Osteoblast (primary cell): ENCODE measurements at regions not wholly inside any gene's neighbourhood (a gene's known extent, or its start where the extent isn't known, plus 50 kb on each side); places are given as distances from the start of the nearest gene placed in this dataset.

ENCODE experiments used
- DNase-seq: peaks from one replicate; pipeline ENCODE4 v3.0.0; 2011; ENCODE audit warnings: low spot score, mixed read lengths; ENCODE audit not compliant: insufficient read length; ENCODE audit errors: missing footprints
- H2AFZ ChIP-seq: 2 replicates; pipeline ENCODE4 v1.6.0; 2011; ENCODE audit warnings: mild to moderate bottlenecking, low read length
- H3K27ac ChIP-seq: 2 replicates; pipeline ENCODE4 v1.5.1; 2011; ENCODE audit warnings: mild to moderate bottlenecking, low read depth, low read length, moderate library complexity
- H3K27me3 ChIP-seq: 2 replicates; pipeline ENCODE4 v1.6.0; 2012; ENCODE audit warnings: mild to moderate bottlenecking, control low read depth, inconsistent platforms, low read length, moderate library complexity; ENCODE audit not compliant: insufficient read depth
- H3K36me3 ChIP-seq: 2 replicates; pipeline ENCODE4 v1.5.1; 2011; ENCODE audit warnings: mild to moderate bottlenecking, low read length, control low read depth, moderate library complexity; ENCODE audit not compliant: insufficient read depth
- H3K4me1 ChIP-seq: 2 replicates; pipeline ENCODE4 v1.5.1; 2011; ENCODE audit warnings: mild to moderate bottlenecking, low read length, control low read depth, moderate library complexity; ENCODE audit not compliant: insufficient read depth
- H3K4me2 ChIP-seq: 2 replicates; pipeline ENCODE4 v1.6.0; 2011; ENCODE audit warnings: mild to moderate bottlenecking, low read length; ENCODE audit not compliant: insufficient read depth
- H3K4me3 ChIP-seq: fragments of 200-600 bp; sonication (generic); 3 replicates; pipeline ENCODE4 v1.5.1; 2012; ENCODE audit warnings: mild to moderate bottlenecking, low read length, inconsistent platforms; ENCODE audit not compliant: insufficient read depth
- H3K79me2 ChIP-seq: 2 replicates; pipeline ENCODE4 v1.6.0; 2012; ENCODE audit warnings: mild to moderate bottlenecking, low read length, control low read depth, inconsistent platforms; ENCODE audit not compliant: insufficient read depth
- H3K9me3 ChIP-seq: 2 replicates; pipeline ENCODE4 v1.5.1; 2011; ENCODE audit warnings: low read depth, low read length, control low read depth
- H4K20me1 ChIP-seq: 2 replicates; pipeline ENCODE4 v1.6.0; 2012; ENCODE audit warnings: mild to moderate bottlenecking, low read length, control low read depth; ENCODE audit not compliant: insufficient read depth
- TF ChIP-seq, protein P1 (sequence below): IDR thresholded peaks from 2 replicates; pipeline ENCODE4 v1.5.1; 2011; ENCODE audit warnings: mild to moderate bottlenecking, low read depth, low read length, moderate library complexity; ENCODE audit errors: extremely low read depth

DNA sequence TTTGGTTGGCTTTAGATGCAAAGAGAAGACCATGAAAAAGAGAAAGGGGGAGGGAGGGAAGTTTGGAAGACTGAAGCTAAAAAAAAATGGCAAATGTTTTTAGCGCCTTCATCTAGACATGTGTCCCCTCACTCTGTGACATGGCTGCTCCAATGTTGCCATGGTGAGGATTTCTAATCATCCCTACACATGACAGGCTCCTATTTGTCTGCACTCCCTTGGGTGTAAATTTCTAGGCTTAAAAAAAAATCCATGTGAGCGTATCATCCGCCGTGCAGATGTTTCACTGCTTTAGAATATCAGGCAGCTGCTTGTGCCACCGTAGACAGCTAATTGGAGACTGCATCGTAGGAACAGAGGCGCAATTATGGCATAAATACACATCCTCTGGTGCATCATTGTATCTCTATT, 761.1 kb upstream of the MMS22L start:
- Histone ChIP-seq H3K4me1 (no peaks in the 10 kb centered on the region), H3K4me2 (no peak overlapping the region), H4K20me1 (no peaks in the 10 kb centered on the region), H3K36me3 (no peaks in the 10 kb centered on the region), H3K79me2 (no peaks in the 10 kb centered on the region), H3K27ac (no peak overlapping the region), H3K9me3 (no peaks in the 10 kb centered on the region), H3K27me3 (no peaks in the 10 kb centered on the region), H2AFZ (no peak overlapping the region), H3K4me3 (no peak overlapping the region)
- TF ChIP-seq, protein P1, sequence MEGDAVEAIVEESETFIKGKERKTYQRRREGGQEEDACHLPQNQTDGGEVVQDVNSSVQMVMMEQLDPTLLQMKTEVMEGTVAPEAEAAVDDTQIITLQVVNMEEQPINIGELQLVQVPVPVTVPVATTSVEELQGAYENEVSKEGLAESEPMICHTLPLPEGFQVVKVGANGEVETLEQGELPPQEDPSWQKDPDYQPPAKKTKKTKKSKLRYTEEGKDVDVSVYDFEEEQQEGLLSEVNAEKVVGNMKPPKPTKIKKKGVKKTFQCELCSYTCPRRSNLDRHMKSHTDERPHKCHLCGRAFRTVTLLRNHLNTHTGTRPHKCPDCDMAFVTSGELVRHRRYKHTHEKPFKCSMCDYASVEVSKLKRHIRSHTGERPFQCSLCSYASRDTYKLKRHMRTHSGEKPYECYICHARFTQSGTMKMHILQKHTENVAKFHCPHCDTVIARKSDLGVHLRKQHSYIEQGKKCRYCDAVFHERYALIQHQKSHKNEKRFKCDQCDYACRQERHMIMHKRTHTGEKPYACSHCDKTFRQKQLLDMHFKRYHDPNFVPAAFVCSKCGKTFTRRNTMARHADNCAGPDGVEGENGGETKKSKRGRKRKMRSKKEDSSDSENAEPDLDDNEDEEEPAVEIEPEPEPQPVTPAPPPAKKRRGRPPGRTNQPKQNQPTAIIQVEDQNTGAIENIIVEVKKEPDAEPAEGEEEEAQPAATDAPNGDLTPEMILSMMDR, result no peak
- DNase-seq, result no peak

DNA sequence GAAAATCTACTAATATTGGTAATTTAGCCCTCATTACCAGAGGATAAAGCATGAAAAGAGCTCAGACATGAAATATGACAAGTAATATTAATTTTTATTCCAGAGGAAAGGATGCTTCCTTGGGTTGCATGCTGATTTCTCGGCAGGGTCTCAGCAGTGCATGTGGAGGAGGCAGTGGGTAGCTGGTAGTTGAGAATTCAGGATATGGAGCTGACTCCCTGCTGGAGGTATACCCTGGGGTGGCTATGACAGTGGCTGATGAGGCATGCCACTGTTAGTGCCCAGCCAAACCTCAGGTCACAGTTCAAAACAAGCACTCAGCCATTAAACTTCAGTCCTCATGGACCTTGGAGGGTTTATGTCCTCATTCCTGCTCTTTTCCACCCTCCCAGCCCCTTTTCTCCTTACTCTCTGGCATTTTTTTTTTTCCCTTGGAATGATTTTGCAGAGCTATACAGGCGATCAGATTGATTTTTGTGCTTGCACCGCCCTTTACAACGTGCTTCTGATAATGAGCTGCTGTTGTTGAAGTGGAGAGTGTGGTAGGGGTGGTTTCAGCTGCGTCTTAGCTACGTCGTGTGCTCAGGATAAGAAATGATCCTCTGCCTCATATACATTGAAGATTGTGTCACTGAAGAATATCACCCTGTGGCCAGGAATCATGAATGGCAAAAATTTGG, 761.9 kb upstream of the MMS22L start:
- Histone ChIP-seq H3K36me3 (no peaks in the 10 kb centered on the region), H4K20me1 (no peaks in the 10 kb centered on the region), H3K4me2 (no peak overlapping the region), H3K4me3 (no peak overlapping the region), H2AFZ (no peak overlapping the region), H3K27ac (no peak overlapping the region), H3K79me2 (no peaks in the 10 kb centered on the region), H3K27me3 (no peaks in the 10 kb centered on the region), H3K9me3 (no peaks in the 10 kb centered on the region), H3K4me1 (no peaks in the 10 kb centered on the region)
- no peak for DNase-seq
- TF ChIP-seq, protein P1, result no peak

DNA sequence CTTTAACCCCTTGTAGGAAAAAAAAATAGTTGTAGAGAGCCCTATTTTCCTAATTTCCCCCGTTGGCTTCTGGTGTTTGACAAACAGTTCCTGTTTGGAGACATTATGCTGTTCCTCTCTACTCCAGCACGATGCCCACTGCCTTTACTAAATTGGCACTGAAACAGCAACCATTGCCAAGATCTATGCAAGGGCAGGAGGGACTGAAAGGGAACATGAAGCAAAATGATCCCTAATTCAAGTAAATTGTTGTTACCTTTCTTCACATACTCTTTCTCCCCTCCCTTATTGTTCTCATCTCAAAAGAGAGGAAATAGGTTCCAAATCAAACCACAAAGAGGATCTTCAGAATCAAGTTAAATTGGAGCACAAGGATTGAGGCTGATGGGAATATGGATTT, 764.1 kb upstream of the MMS22L start:
- no peak overlapping the region for H2AFZ ChIP-seq
- no peaks in the 10 kb centered on the region for H3K9me3 ChIP-seq
- no peak overlapping the region for H3K4me3 ChIP-seq
- no peaks in the 10 kb centered on the region for H4K20me1 ChIP-seq
- H3K27ac ChIP-seq, result no peak overlapping the region
- no peaks in the 10 kb centered on the region for H3K79me2 ChIP-seq
- no peak for DNase-seq
- no peak overlapping the region for H3K4me2 ChIP-seq
- no peaks in the 10 kb centered on the region for H3K27me3 ChIP-seq
- H3K4me1 ChIP-seq, result no peaks in the 10 kb centered on the region
- no peaks in the 10 kb centered on the region for H3K36me3 ChIP-seq
- TF ChIP-seq, protein P1, result no peak

DNA sequence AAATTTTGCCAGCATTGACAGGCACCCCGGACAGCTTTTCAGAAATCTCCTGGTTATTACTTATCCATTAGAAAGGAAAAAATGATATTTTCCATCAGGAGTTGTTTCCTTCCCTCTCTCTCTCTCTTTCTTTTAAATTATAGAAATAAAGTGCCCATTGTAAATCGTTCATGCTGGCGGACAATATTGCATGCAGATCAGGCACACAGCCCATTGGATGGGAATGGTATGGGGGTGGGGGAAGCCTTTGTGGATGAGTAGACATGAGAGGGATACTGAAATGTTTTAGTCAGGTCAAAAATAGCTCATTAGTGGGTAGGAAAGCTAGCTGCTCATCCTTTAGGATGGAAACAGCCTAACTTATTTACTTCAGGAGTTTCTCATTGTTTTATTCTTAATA, 764.9 kb upstream of the MMS22L start:
- H3K79me2 ChIP-seq, result no peaks in the 10 kb centered on the region
- H3K27ac ChIP-seq, result no peak overlapping the region
- H3K27me3 ChIP-seq, result no peaks in the 10 kb centered on the region
- H3K4me1 ChIP-seq, result no peaks in the 10 kb centered on the region
- no peak overlapping the region for H3K4me3 ChIP-seq
- H3K36me3 ChIP-seq, result no peaks in the 10 kb centered on the region
- no peaks in the 10 kb centered on the region for H4K20me1 ChIP-seq
- no peaks in the 10 kb centered on the region for H3K9me3 ChIP-seq
- no peak overlapping the region for H2AFZ ChIP-seq
- DNase-seq, result no peak
- TF ChIP-seq, protein P1, result no peak
- no peak overlapping the region for H3K4me2 ChIP-seq
